NB4 (cell line): ENCODE measurements at regions not wholly inside any gene's neighbourhood (a gene's known extent, or its start where the extent isn't known, plus 50 kb on each side); places are given as distances from the start of the nearest gene placed in this dataset.

Experiments
- DNase-seq: peaks from one replicate; pipeline ENCODE4 v3.0.0; 2010; ENCODE audit warnings: low read depth
- H3K4me3 ChIP-seq: one replicate; pipeline ENCODE4 v1.5.1; 2011; ENCODE audit warnings: mild to moderate bottlenecking, low read depth, low read length, moderate library complexity
- CTCF ChIP-seq: IDR thresholded peaks from one replicate; pipeline ENCODE4 v1.5.1; 2012; ENCODE audit warnings: low read depth, low read length
- MAX ChIP-seq: IDR thresholded peaks from 2 replicates; pipeline ENCODE4 v1.6.1; 2011; ENCODE audit warnings: low read depth, low read length
- MYC ChIP-seq: IDR thresholded peaks from 2 replicates; pipeline ENCODE4 v1.6.1; 2011; ENCODE audit warnings: low read depth, low read length
- POLR2A ChIP-seq: IDR thresholded peaks from 2 replicates; pipeline ENCODE4 v1.6.1; 2011; ENCODE audit warnings: mild to moderate bottlenecking; ENCODE audit not compliant: insufficient read length; ENCODE audit errors: extremely low read depth

- TF ChIP-seq MYC (no peak), MAX (no peak)
- no peak for DNase-seq
- no peak overlapping the region for H3K4me3 ChIP-seq
Observed at GRCh38 chr6:6704103-6705060, 115.9 kb downstream of the LY86 start.

- no peak for DNase-seq
- no peak for TF ChIP-seq POLR2A
- no peak for TF ChIP-seq MYC
- no peak for TF ChIP-seq MAX
- no peak for TF ChIP-seq CTCF
- H3K4me3 ChIP-seq, result no peak overlapping the region
Observed at GRCh38 chr6:6705061-6705425, 116.5 kb downstream of the LY86 start.

- TF ChIP-seq CTCF (no peak), MAX (no peak), MYC (no peak), POLR2A (no peak)
- no peak overlapping the region for H3K4me3 ChIP-seq
- no peak for DNase-seq
Observed at GRCh38 chr6:6705915-6706675, 117.6 kb downstream of the LY86 start.

GRCh38 chr6:6707143-6707542 lies 118.6 kb downstream of the LY86 start:
- no peak for TF ChIP-seq CTCF
- no peak for DNase-seq
- no peak overlapping the region for H3K4me3 ChIP-seq

- no peak for DNase-seq
Observed at GRCh38 chr6:6709106-6709505, 120.6 kb downstream of the LY86 start.

More at GRCh38 chr6:6709106-6709505, 120.6 kb downstream of the LY86 start:
- no peak overlapping the region for H3K4me3 ChIP-seq
- TF ChIP-seq MYC, result no peak
- no peak for TF ChIP-seq MAX
- no peak for TF ChIP-seq CTCF
- no peak for TF ChIP-seq POLR2A
